Activated naive CD4-positive, alpha-beta T cell treated with anti-CD3 and anti-CD28 coated beads, Interleukin-2, amount 50 U/mL, for 72 hours (primary cell): ENCODE measurements at regions not wholly inside any gene's neighbourhood (a gene's known extent, or its start where the extent isn't known, plus 50 kb on each side); places are given as distances from the start of the nearest gene placed in this dataset.
"Not testable (repeated sequence)": the region's sequence is repeated elsewhere in the genome, so short reads cannot be mapped to it uniquely, and the experiment has no call there.

Experiments used
- ATAC-seq, 2 donors: fragments of 150-1000 bp; cut with Tn5 transposase; 2 replicates each; pipeline ENCODE4 v1.10.0; 2021; ENCODE audit warnings: mild to moderate bottlenecking in 2 of 2, moderate library complexity in 2 of 2
- DNase-seq, 2 donors: peaks; one replicate each; pipeline ENCODE4 v3.0.0; 2021 to 2022; ENCODE audit warnings: low spot score in 2 of 2
- H3K27ac Mint-ChIP-seq, 2 donors: one replicate each; pipeline ENCODE4 v1.8.0; 2022; ENCODE audit warnings: mild to moderate bottlenecking in 2 of 2, mixed read lengths in 2 of 2
- H3K36me3 Mint-ChIP-seq, 2 donors: one replicate each; pipeline ENCODE4 v1.8.0; 2022; ENCODE audit warnings: mixed read lengths in 2 of 2
- H3K9me3 Mint-ChIP-seq, 2 donors: one replicate each; pipeline ENCODE4 v1.8.0; 2022; ENCODE audit warnings: mixed read lengths in 2 of 2

DNA sequence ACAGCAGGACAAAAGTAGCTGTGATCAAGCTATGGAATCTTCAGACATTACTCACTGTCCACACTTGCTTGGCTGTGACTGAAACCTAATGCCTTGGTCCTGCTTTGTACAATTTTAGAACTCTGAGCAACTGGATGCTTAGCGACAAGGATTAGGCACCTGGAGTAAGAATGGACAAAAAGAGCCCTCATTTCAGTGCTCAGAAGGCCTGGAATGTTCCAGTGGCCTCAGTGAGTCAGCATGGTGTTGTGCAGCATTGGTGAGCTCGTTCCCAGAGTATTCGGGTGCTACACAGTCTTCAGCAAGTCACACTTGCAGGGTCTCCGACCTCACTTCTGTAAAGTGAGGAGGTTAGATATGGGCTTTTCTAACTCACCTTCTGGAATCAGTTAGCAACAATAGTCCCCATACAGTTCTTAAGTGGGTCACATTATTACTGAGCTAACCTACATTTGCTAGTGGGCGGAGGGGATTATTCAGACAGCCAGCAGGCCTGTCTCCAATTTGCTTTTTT, 108.0 kb upstream of the MDM1 start:
- DNase-seq (no peak), ATAC-seq (no peak)
- H3K27ac Mint-ChIP-seq, result no peak overlapping the region
- H3K9me3 Mint-ChIP-seq, result peaks cover 5 to 12% of the 10 kb centered on the region in 2 donors
- peaks cover 6 to 25% of the 10 kb centered on the region in 2 donors for H3K36me3 Mint-ChIP-seq

DNA sequence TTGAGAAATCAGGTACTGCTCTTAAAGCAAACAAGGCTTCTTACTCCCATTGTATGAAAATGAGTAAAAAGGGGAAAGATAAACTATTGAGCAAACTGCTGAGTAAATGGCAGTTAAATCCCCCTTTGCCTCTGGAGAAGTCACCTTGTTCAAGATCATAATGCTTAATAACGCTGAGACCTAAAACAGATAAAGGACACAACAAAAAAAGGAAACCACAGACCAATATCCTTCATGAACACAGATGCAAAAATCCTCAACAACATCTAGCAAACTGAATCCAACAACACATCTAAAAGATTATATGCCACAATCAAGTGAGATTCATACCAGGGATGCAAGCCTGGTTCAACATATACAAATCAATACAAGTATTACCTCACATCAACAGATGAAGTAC, 109.0 kb upstream of the MDM1 start:
- no peak overlapping the region for H3K27ac Mint-ChIP-seq
- H3K36me3 Mint-ChIP-seq, result peaks cover 6 to 21% of the 10 kb centered on the region in 2 donors
- no peak for DNase-seq
- H3K9me3 Mint-ChIP-seq, result peaks cover 5 to 13% of the 10 kb centered on the region in 2 donors
- no peak for ATAC-seq

DNA sequence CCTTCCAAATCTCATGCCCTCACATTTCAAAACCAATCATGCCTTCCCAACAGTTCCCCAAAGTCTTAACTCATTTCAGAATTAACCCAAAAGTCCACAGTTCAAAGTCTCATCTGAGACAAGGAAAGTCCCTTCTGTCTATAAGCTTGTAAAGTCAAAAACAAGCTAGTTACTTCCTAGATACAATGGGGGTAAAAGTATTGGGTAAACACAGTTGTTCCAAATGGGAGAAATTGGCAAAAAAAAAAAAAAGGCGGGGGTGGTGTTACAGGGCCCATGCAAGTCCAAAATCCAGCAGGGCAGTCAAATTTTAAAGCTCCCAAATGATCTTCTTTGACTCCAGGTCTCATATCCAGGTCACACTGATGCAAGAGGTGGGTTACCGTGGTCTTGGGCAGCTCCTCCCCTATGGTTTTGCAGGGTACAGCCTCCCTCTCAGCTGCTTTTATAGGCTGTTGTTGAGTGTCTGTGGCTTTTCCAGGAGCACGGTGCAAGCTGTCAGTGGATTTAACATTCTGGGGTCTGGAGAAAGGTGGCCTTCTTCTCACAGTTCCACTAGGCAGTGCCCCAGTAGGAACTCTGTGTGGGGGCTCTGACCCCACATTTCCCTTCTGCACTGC, 110.3 kb upstream of the MDM1 start:
- H3K9me3 Mint-ChIP-seq, result peaks cover 5 to 13% of the 10 kb centered on the region in 2 donors
- not testable (repeated sequence) for ATAC-seq, H3K27ac Mint-ChIP-seq, DNase-seq
- H3K36me3 Mint-ChIP-seq, result peaks cover 6 to 21% of the 10 kb centered on the region in 2 donors

GRCh38 chr12:68443695-68444094, 111.5 kb upstream of the MDM1 start:
- H3K27ac Mint-ChIP-seq, ATAC-seq, DNase-seq: not testable (repeated sequence)
- Mint-ChIP-seq H3K9me3 (peaks cover 5 to 13% of the 10 kb centered on the region in 2 donors), H3K36me3 (peaks cover 6 to 21% of the 10 kb centered on the region in 2 donors)

DNA sequence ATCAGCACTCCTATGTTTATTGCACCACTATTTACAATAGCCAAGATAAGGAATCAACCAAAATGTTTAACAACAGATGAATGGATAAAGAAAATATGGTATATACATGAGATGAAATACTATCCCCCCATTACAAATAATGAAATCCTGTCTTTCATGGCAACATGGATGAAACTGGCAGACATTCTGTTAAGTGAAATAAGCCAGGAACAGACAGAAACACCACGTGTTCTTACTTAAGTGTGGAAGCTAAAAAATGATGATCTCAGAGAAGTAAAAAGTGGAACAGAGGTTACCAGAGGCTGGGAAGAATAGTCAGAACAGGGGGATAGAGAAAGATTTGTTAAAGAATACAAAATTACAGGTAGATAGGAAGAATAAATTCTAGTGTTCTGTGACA, 113.7 kb upstream of the MDM1 start:
- peaks cover 5 to 18% of the 10 kb centered on the region in 2 donors for H3K9me3 Mint-ChIP-seq
- no peak for ATAC-seq
- no peak overlapping the region for H3K27ac Mint-ChIP-seq
- no peak for DNase-seq
- H3K36me3 Mint-ChIP-seq, result peaks cover 6 to 21% of the 10 kb centered on the region in 2 donors

- Mint-ChIP-seq H3K36me3 (peaks cover 6 to 21% of the 10 kb centered on the region in 2 donors), H3K27ac (no peak overlapping the region), H3K9me3 (peaks cover 5 to 18% of the 10 kb centered on the region in 2 donors)
- DNase-seq, result no peak
- ATAC-seq, result no peak
Measured at GRCh38 chr12:68446384-68446783, 114.2 kb upstream of the MDM1 start.

- Mint-ChIP-seq H3K27ac (no peak overlapping the region), H3K36me3 (peaks cover 6 to 21% of the 10 kb centered on the region in 2 donors)
- no peak for DNase-seq
Measured at GRCh38 chr12:68446901-68447796, 115.0 kb upstream of the MDM1 start.

GRCh38 chr12:68447797-68448260, 115.7 kb upstream of the MDM1 start:
- Mint-ChIP-seq H3K27ac (no peak overlapping the region), H3K36me3 (peaks cover 6 to 21% of the 10 kb centered on the region in 2 donors), H3K9me3 (peaks cover 5 to 18% of the 10 kb centered on the region in 2 donors)
- no peak for ATAC-seq
- DNase-seq, result no peak

More at GRCh38 chr12:68446901-68447796, 115.0 kb upstream of the MDM1 start:
- no peak for ATAC-seq
- H3K9me3 Mint-ChIP-seq, result peaks cover 5 to 18% of the 10 kb centered on the region in 2 donors

DNA sequence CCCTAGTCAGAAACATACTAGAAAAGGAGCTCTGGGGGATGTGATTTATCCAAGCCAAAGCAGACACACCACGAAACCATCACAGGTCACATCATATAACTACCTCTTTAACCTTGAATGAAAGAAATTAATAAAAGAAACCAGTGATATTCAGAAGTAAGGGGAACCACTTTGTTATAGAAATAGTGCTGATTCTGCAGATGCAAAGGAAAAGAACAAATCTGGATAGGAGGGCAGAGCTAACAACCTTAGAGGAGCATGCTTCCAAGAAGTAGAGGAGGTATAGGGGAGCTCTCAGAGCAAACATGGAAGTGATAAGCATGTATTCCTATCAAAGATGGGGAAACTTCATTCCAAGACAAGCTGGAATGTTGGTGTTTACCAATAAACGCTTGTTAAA, 117.0 kb upstream of the MDM1 start:
- Mint-ChIP-seq H3K27ac (no peak overlapping the region), H3K9me3 (peaks cover 0 to 11% of the 10 kb centered on the region in 2 donors), H3K36me3 (peaks cover 0 to 11% of the 10 kb centered on the region in 2 donors)
- ATAC-seq (no peak), DNase-seq (no peak)

GRCh38 chr12:68450947-68451260, 118.7 kb upstream of the MDM1 start:
- DNase-seq, result peak in 1 of 2 donors; percentile 38
- Mint-ChIP-seq H3K27ac (peak overlapping the region; percentile 82 to 99), H3K9me3 (peaks cover 6 to 15% of the 10 kb centered on the region in 2 donors), H3K36me3 (peaks cover 5 to 12% of the 10 kb centered on the region in 2 donors)
- peak; percentile 83 to 87 for ATAC-seq

GRCh38 chr12:68451261-68452077, 119.3 kb upstream of the MDM1 start:
- ATAC-seq (peak; percentile 80 to 85), DNase-seq (peak; percentile 57 to 60)
- peak overlapping the region; percentile 82 to 99 for H3K27ac Mint-ChIP-seq
- peaks cover 11 to 18% of the 10 kb centered on the region in 2 donors for H3K36me3 Mint-ChIP-seq
- H3K9me3 Mint-ChIP-seq, result peaks cover 12 to 21% of the 10 kb centered on the region in 2 donors

- H3K36me3 Mint-ChIP-seq, result peaks cover 11 to 18% of the 10 kb centered on the region in 2 donors
- ATAC-seq, result no peak
- peaks cover 12 to 22% of the 10 kb centered on the region in 2 donors for H3K9me3 Mint-ChIP-seq
- no peak for DNase-seq
- peak overlapping the region; percentile 82 to 99 for H3K27ac Mint-ChIP-seq
Measured at GRCh38 chr12:68452078-68452715, 120.0 kb upstream of the MDM1 start.

DNA sequence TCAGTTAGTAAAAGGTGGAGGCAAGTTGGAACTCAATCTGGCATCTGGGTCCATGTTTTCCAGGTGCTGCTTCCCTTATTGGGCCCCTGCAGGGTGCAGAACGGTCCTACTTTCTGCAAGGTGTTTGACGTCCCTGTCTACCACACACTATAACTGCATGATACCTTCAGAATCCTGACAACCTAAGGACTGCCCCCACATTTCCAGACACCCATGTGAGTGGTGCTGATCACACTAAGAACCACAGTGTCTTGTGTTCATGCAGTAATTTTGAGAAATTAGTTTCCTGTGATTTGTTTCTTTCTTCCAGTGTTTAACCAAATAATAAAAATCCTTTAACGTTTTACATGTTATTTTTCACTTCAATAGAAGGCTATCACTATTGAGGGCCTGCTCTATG, 121.1 kb upstream of the MDM1 start:
- Mint-ChIP-seq H3K27ac (peak overlapping the region in 1 of 2 donors; percentile 40), H3K36me3 (peaks cover 11 to 18% of the 10 kb centered on the region in 2 donors), H3K9me3 (peaks cover 12 to 26% of the 10 kb centered on the region in 2 donors)
- ATAC-seq (no peak), DNase-seq (no peak)

GRCh38 chr12:68453876-68454275, 121.7 kb upstream of the MDM1 start:
- Mint-ChIP-seq H3K27ac (no peak overlapping the region), H3K9me3 (peaks cover 12 to 26% of the 10 kb centered on the region in 2 donors), H3K36me3 (peaks cover 11 to 18% of the 10 kb centered on the region in 2 donors)
- DNase-seq (no peak), ATAC-seq (no peak)

DNA sequence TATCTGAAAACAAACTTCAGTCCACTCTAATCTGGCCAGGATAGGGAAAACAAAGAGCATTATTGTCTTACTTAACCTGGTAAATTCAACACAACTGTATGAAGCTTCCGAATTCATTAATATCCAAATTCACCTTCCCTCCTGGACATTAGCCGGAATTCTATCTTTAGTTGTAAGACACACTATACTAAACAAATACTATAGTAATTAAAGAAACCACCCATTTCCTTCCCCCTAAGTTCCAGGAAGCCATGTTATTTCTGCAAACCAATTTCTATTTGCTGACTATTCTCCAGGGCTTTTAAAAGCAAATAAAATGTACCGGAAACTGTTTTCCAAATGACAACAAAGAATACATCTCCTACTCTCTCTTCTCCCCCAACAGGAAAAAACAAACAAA, 122.7 kb upstream of the MDM1 start:
- H3K27ac Mint-ChIP-seq, result peak overlapping the region; percentile 45 to 77
- ATAC-seq (no peak), DNase-seq (no peak)
- H3K9me3 Mint-ChIP-seq, result peaks cover 12 to 21% of the 10 kb centered on the region in 2 donors
- peaks cover 11 to 18% of the 10 kb centered on the region in 2 donors for H3K36me3 Mint-ChIP-seq
